OCI-LY3 (cell line): ENCODE measurements at regions not wholly inside any gene's neighbourhood (a gene's known extent, or its start where the extent isn't known, plus 50 kb on each side); places are given as distances from the start of the nearest gene placed in this dataset.

Experiments used
- H2AFZ ChIP-seq: fragments of 200-600, 300-600 bp; shearing (Covaris generic); 2 replicates; pipeline ENCODE4 v1.6.0; 2014; ENCODE audit warnings: antibody characterized with exemption, low read depth, low read length
- H3K27ac ChIP-seq: fragments of 200-600, 300-600 bp; sonication (generic); 2 replicates; pipeline ENCODE4 v1.5.1; 2014; ENCODE audit warnings: mild to moderate bottlenecking, low read length, moderate library complexity, mixed read lengths
- H3K27me3 ChIP-seq: fragments of 200-600, 300-600 bp; sonication (generic); 2 replicates; pipeline ENCODE4 v1.6.1; 2014; ENCODE audit warnings: low read depth, low read length, mixed read lengths
- H3K36me3 ChIP-seq: fragments of 200-600, 300-600 bp; sonication (generic); replicated peaks from 2 replicates; pipeline ENCODE3; 2014; ENCODE audit warnings: low read depth, low read length, mixed read lengths
- H3K4me1 ChIP-seq: fragments of 300-600, 200-600 bp; sonication (generic); 2 replicates; pipeline ENCODE4 v1.6.1; 2014; ENCODE audit warnings: low read length, mixed read lengths
- H3K4me2 ChIP-seq: fragments of 200-600, 300-600 bp; sonication (generic); 2 replicates; pipeline ENCODE4 v1.6.1; 2014; ENCODE audit warnings: low read length, mixed read lengths
- H3K4me3 ChIP-seq: fragments of 300-600, 200-600 bp; sonication (generic); 2 replicates; pipeline ENCODE4 v1.5.1; 2014; ENCODE audit warnings: antibody characterized with exemption, mild to moderate bottlenecking, low read length, moderate library complexity
- H3K79me2 ChIP-seq: fragments of 300-600, 200-600 bp; shearing (Covaris generic); 2 replicates; pipeline ENCODE4 v1.6.1; 2014; ENCODE audit warnings: mild to moderate bottlenecking, low read length, mixed read lengths
- H3K9ac ChIP-seq: fragments of 300-600, 200-600 bp; shearing (Covaris generic); 2 replicates; pipeline ENCODE4 v1.6.0; 2014; ENCODE audit warnings: mild to moderate bottlenecking, low read length, moderate library complexity
- H3K9me3 ChIP-seq: fragments of 200-600, 300-600 bp; shearing (Covaris generic); 2 replicates; pipeline ENCODE4 v1.6.1; 2014; ENCODE audit warnings: low read length, mixed read lengths; ENCODE audit not compliant: insufficient read depth
- H4K20me1 ChIP-seq: fragments of 200-600, 300-600 bp; sonication (generic); 2 replicates; pipeline ENCODE4 v1.6.1; 2016; ENCODE audit warnings: low read length, mixed read lengths; ENCODE audit not compliant: insufficient read depth
- EZH2phosphoT487 ChIP-seq: fragments of 200-600 bp; shearing (Covaris generic); IDR thresholded peaks from 2 replicates; pipeline ENCODE4 v1.6.1; 2018; ENCODE audit warnings: antibody characterized with exemption, mixed run types, low read depth
- TF ChIP-seq, protein P1 (sequence below): fragments of 200-600, 300-600 bp; sonication (generic); IDR thresholded peaks from 2 replicates; pipeline ENCODE4 v1.5.1; 2014; ENCODE audit warnings: antibody characterized with exemption, low read length, low read depth

GRCh38 chrX:720250-720649 is 89.7 kb downstream of the SHOX start:
- Histone ChIP-seq H3K9ac (no peak overlapping the region), H4K20me1 (no peaks in the 10 kb centered on the region), H3K36me3 (no peaks in the 10 kb centered on the region), H3K4me3 (no peak overlapping the region), H3K4me2 (no peak overlapping the region), H3K9me3 (no peaks in the 10 kb centered on the region), H3K27me3 (no peaks in the 10 kb centered on the region), H2AFZ (no peak overlapping the region), H3K79me2 (no peaks in the 10 kb centered on the region), H3K27ac (no peak overlapping the region), H3K4me1 (no peaks in the 10 kb centered on the region)
- TF ChIP-seq, protein P1, sequence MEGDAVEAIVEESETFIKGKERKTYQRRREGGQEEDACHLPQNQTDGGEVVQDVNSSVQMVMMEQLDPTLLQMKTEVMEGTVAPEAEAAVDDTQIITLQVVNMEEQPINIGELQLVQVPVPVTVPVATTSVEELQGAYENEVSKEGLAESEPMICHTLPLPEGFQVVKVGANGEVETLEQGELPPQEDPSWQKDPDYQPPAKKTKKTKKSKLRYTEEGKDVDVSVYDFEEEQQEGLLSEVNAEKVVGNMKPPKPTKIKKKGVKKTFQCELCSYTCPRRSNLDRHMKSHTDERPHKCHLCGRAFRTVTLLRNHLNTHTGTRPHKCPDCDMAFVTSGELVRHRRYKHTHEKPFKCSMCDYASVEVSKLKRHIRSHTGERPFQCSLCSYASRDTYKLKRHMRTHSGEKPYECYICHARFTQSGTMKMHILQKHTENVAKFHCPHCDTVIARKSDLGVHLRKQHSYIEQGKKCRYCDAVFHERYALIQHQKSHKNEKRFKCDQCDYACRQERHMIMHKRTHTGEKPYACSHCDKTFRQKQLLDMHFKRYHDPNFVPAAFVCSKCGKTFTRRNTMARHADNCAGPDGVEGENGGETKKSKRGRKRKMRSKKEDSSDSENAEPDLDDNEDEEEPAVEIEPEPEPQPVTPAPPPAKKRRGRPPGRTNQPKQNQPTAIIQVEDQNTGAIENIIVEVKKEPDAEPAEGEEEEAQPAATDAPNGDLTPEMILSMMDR, result no peak
- no peak for TF ChIP-seq EZH2phosphoT487

GRCh38 chrX:716136-716535 is 85.5 kb downstream of the SHOX start:
- Histone ChIP-seq H3K27me3 (no peaks in the 10 kb centered on the region), H3K4me1 (no peaks in the 10 kb centered on the region), H4K20me1 (no peaks in the 10 kb centered on the region), H3K4me2 (no peak overlapping the region), H3K4me3 (no peak overlapping the region), H3K79me2 (no peaks in the 10 kb centered on the region), H3K36me3 (no peaks in the 10 kb centered on the region), H3K27ac (no peak overlapping the region), H2AFZ (no peak overlapping the region), H3K9ac (no peak overlapping the region), H3K9me3 (peaks cover 10% of the 10 kb centered on the region; the same call in 1 of the 2 replicates)
- TF ChIP-seq, protein P1, result no peak
- TF ChIP-seq EZH2phosphoT487, result no peak

- Histone ChIP-seq H4K20me1 (no peaks in the 10 kb centered on the region), H3K9me3 (peaks cover 10% of the 10 kb centered on the region; the same call in 1 of the 2 replicates), H3K27me3 (no peaks in the 10 kb centered on the region)
These were observed 83.5 kb downstream of the SHOX start for GRCh38 chrX:714131-714530.

More at GRCh38 chrX:714131-714530, 83.5 kb downstream of the SHOX start:
- Histone ChIP-seq H3K4me3 (no peak overlapping the region), H3K79me2 (no peaks in the 10 kb centered on the region), H3K4me1 (no peaks in the 10 kb centered on the region), H3K9ac (no peak overlapping the region), H3K4me2 (no peak overlapping the region), H3K36me3 (no peaks in the 10 kb centered on the region), H3K27ac (no peak overlapping the region), H2AFZ (no peak overlapping the region)
- TF ChIP-seq, protein P1, result no peak
- TF ChIP-seq EZH2phosphoT487, result no peak
